ENCODE measurements at regions not wholly inside any gene's neighbourhood (a gene's known extent, or its start where the extent isn't known, plus 50 kb on each side); places are given as distances from the start of the nearest gene placed in this dataset.
"Not testable (repeated sequence)": the region's sequence is repeated elsewhere in the genome, so short reads cannot be mapped to it uniquely, and the experiment has no call there.

- no peak for DNase-seq (ENCODE audit: low read depth)
Measured at GRCh38 chr12:59345406-59345805, 250.4 kb upstream of the SLC16A7 start.

DNA sequence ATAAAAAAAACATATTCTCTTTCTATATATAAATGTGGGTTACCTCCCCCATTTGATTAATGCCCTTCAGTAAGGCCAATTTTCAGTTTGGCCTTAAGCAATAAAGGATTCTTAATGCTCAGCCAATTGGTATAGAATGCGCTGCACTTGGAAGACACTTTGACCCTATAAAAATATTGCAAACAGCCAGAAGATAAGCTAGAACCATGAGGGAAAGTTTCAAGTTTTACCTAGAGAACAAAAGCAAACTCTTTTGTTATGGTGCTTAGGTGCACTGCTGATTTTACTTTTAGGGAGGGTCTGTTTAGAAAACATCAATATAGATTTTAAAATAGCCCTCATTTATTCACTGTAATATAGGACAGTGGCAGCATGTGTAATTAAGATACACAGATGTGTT, 251.6 kb upstream of the SLC16A7 start:
- no peak for DNase-seq (ENCODE audit: low read depth)

- DNase-seq (ENCODE audit: low read depth) = no peak
Measured at GRCh38 chr12:59329462-59329861, 266.4 kb upstream of the SLC16A7 start.

DNA sequence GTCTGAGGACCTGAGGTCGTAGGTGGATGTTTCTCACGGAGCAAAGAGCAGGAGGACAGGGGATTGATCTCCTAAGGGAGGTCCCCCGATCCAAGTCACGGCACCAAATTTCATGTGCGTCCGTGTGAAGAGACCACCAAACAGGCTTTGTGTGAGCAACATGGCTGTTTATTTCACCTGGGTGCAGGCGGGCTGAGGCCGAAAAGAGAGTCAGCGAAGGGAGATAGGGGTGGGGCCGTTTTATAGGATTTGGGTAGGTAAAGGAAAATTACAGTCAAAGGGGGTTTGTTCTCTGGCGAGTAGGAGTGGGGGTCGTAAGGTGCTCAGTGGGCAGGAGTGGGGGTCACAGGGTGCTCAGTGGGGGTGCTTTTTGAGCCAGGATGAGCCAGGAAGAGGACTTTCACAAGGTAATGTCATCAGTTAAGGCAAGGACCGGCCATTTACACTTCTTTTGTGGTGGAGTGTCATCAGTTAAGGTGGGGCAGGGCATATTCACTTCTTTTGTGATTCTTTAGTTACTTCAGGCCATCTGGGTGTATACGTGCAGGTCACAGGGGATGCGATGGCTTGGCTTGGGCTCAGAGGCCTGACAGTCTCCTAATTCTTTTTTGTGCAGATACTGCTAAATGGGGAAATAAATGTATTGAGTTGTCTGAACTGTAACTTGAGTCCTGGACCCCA, 267.3 kb upstream of the SLC16A7 start:
- DNase-seq (ENCODE audit: low read depth) = not testable (repeated sequence)

DNA sequence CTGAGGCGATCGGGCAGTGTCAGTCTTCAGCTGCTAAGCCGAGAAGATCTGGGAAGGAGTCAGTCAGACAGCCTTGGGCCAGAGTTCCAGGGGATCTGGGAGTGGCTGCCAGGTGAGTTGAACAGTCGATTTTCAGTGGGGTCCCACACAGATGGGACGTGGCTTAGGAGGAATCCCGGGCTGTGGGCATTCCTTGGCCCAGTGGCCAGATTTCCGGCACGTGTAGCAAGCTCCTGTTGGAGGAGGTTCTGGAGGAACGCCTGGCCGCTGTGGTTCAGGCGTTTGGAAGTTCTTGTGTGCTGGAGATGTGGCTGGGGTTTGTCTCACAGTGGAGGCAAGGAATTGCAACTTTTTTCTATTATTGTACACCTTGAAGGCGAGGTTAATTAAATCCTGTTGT, 269.4 kb upstream of the SLC16A7 start:
- not testable (repeated sequence) for DNase-seq (ENCODE audit: low read depth)

DNA sequence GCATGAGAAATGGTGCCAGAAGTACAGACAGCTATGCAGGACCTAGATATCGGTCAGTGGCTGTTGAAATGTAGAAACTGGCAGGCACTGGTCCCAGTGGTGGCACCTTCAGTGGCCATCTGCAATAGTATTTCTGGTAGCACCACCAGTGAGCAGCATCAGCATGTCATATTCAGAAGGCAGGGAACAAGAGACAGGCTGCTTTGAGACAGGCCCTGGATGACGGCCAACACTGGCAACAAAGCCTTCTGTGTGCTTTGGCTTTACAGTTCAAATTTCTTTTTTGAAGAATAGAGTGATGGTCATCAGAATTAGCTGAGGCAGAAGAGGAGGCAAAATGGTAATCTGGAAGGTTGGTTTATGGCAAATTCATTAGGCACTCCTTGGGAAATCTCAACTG, 273.4 kb upstream of the SLC16A7 start:
- DNase-seq (ENCODE audit: low read depth) = no peak

DNA sequence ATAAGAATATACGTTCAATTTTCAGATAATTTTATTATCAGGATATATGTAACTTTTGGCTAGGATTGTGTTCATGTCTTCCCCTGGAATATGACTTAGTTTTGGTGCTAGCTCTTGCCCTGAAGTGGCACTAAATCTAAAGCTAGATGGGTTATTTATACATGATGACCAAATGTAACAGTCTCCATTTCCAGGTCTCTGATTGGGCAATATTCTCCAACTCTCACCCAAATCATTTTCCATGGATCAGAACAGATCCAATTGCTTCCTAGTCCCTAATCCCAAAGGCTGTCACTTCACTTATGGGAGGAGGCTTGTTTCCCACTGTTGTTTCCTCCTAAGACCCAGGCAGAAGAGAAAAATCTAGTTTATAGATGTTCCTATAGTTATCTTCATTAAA, 274.6 kb upstream of the SLC16A7 start:
- no peak for DNase-seq (ENCODE audit: low read depth)

DNA sequence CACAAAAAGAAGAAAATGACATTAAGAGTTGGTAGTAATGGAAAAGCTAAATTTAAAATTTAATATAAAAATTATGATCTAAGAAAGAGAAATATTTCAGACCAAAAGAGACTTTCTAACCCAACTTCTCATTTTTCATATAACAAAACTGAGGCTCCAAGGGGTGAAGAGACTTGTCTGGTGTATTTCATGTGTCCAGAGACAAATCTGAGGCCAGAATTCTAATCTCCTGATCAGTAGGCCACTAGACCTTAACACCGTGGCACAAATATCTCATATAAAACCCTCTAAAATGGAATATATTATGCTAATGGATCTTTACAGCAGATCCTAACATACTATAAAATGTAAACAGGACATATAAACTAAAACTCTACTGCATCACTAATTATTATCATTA, 275.7 kb upstream of the SLC16A7 start:
- no peak for DNase-seq (ENCODE audit: low read depth)

DNA sequence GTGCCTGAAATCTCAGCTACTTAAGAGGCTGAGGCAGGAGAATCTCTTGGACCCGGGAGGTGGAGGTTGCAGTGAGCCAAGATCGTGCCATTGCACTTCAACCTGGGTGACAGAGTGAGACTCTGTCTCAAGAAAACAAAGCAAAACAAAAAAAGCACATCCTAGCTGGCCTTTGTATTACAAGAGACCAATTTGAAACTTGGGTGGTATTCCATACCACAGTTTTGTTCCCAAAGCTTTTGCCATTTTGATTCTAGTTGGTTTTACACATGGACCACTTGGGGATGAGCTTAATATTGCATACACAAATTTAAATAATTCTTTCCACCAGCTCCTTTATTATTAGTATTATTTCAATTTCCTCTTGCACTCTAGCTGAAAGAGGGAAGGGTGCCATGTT, 276.9 kb upstream of the SLC16A7 start:
- DNase-seq (ENCODE audit: low read depth) = no peak

- DNase-seq (ENCODE audit: low read depth) = no peak
Measured at GRCh38 chr12:59317598-59317997, 278.2 kb upstream of the SLC16A7 start.

DNA sequence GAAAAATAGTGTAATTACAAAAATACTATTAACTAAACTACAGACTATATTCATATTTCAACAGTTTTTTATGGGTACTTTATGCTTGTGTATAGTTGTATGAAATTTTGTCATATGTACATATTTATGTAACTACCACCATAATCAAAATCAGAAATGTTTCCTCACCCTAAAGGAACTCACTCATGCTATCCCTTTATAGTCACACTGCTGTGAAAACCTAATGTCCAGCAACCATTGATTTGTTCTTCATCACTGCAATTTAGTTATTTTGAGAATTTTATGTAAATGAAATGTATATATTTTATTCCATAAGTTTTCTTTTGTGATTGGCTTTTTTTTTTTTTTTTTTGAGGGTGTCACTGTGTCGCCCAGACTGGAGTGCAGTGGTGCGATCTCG, 278.9 kb upstream of the SLC16A7 start:
- DNase-seq (ENCODE audit: low read depth) = no peak

GRCh38 chr12:59316354-59316753, 279.5 kb upstream of the SLC16A7 start:
- not testable (repeated sequence) for DNase-seq (ENCODE audit: low read depth)

DNA sequence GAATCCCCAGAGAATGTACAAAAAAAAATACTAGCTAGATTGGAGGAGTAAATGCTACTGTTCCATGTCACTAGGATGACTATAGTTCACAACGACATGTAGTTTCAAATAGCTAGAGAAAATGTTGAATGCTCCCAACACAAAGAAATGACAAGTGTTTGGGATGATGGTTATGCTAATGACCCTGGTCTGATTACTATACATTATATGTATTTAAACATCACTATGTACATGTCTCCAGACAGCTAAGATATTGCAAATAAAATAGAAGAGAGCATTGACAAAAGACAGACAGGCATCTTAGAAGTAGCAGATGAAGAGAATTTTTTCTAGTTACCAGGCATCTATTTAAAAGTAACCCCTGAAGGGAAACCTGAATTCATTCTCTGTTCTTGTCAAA, 281.6 kb upstream of the SLC16A7 start:
- no peak for DNase-seq (ENCODE audit: low read depth)

GRCh38 chr12:59304077-59304721, 291.6 kb upstream of the SLC16A7 start:
- DNase-seq (ENCODE audit: low read depth) = no peak

DNA sequence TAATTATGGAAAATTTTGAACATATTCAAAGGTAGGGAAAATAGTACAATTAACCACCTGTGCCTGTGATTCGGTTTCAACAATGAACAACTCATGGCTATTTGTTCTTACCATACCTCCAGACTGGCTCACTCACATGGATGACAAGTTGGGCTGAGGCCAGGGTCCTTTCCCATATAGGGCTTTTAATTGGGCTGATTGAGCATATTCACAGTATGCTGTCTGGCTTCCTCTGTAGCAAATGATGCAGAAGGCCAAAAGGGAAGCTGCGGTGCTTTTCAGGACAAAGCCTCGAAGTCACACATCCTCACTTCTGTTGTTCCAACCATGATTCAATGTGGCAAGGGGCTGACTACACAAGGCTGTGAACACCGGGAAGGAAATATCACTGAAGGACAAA, 297.5 kb upstream of the SLC16A7 start:
- no peak for DNase-seq (ENCODE audit: low read depth)

DNA sequence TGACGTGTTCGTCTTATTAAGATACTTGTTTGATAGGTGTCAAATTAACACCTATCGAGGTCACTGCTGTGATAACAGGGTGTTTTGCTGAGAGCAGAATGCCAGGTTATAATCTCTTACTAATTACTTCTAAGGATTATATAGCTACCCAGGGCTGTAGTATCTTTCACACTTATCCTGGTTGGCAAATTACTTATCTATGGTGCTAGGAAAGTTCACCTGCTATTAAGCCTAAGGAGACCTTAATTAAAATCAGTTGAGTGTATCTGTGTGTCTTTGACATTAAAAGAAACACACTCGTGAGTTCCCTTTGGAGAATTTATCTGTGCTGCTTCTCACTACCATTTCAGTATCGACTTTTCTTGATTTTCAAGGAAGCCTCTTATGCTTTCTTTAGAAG, 301.6 kb upstream of the SLC16A7 start:
- no peak for DNase-seq (ENCODE audit: low read depth)

GRCh38 chr12:59282999-59283398, 312.8 kb upstream of the SLC16A7 start:
- DNase-seq (ENCODE audit: low read depth) = no peak

DNA sequence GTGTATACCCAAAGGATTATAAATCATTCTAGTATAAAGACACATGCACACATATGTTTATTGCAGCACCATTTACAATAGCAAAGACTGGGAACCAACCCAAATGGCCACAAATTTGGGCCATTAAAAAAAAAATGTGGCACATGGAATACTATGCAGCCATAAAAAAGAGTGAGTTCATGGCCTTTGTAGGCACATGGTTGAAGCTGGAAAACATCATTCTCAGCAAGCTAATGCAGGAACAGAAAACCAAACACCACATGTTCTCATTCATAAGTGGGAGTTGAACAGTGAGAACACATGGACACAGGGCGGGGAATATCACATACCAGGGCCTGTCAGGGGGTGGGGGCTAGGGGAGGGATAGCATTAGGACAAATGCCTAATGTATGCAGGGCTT, 322.3 kb upstream of the SLC16A7 start:
- DNase-seq (ENCODE audit: low read depth) = not testable (repeated sequence)

- DNase-seq (ENCODE audit: low read depth) = no peak
Measured at GRCh38 chr12:59268295-59268809, 327.5 kb upstream of the SLC16A7 start.

- DNase-seq (ENCODE audit: low read depth) = no peak
Measured at GRCh38 chr12:59260202-59260601, 335.6 kb upstream of the SLC16A7 start.

DNA sequence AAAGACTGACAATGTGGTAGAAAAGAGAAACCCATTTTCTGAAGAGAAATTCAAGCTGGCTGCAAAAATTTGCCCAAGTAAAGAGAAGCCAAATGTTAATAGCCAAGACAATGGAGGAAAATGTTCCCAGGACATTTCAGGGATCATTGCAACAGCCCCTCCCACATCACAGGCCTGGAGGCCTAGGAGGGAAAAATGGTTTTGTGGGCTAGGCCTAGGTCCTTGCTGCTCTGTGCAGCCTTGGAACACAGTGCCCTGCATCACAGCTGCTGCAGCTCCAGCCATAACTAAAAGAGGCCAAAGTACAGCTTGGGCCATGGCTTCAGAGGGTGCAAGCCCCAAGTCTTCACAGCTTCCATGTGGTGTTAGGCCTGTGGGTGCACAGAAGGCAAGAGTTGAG, 332.4 kb upstream of the LRIG3 start:
- DNase-seq (ENCODE audit: low read depth) = no peak

- no peak for DNase-seq (ENCODE audit: low read depth)
Measured at GRCh38 chr12:59250766-59251165, 330.5 kb upstream of the LRIG3 start.

DNA sequence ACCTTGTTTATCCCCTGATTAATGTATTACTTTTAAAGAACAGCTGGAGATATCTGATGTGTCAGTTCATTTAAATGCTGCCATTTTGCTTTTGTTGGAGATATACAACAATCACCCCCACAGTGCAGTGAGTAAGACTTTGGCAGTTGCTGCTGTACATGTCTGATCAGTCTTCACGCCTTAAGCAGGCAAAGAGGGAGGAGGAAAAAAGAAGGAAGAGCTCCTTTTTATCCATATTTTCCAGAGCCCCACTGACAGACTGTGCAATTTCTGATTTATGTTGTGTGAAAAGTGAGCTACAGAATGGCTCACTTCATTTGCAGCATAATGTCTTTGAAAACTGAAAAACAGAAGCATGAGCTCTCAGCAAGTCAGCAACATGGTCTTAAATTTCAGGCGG, 319.7 kb upstream of the LRIG3 start:
- no peak for DNase-seq (ENCODE audit: low read depth)

GRCh38 chr12:59234391-59234790, 314.1 kb upstream of the LRIG3 start:
- no peak for DNase-seq (ENCODE audit: low read depth)
